IPS-11a (cell line): ENCODE measurements at regions not wholly inside any gene's neighbourhood (a gene's known extent, or its start where the extent isn't known, plus 50 kb on each side); places are given as distances from the start of the nearest gene placed in this dataset.

Experiments
- H3K4me3 ChIP-seq: one replicate; pipeline ENCODE4 v1.5.1; 2013; ENCODE audit warnings: low read depth, low read length, control low read depth

GRCh38 chr17:72439893-72440502 is 319.2 kb downstream of the SOX9 start:
- no peak overlapping the region for H3K4me3 ChIP-seq

DNA sequence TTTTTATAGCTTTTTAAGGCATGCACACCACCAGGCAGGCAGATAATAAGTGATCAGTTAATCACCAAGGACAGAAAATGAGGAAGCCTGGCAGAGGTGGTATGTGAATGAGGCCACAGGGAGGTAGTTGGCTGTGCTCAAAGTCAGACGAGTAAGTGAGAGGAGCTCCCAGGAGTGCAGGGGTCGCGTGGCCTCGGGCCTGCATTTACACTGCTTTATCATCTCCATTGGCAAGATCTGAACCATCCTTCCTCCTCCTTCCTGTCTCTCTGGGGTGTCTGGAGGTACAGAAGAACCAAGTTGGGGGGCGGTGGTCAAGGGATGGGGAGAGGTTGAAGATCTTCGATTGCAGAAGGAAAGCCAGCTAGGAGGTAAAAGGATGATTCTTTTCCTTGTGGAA is 320.1 kb downstream of the SOX9 start:
- H3K4me3 ChIP-seq: no peak overlapping the region

GRCh38 chr17:72441909-72442308 is 321.1 kb downstream of the SOX9 start:
- no peak overlapping the region for H3K4me3 ChIP-seq

GRCh38 chr17:72444517-72445054 is 323.8 kb downstream of the SOX9 start:
- no peak overlapping the region for H3K4me3 ChIP-seq

DNA sequence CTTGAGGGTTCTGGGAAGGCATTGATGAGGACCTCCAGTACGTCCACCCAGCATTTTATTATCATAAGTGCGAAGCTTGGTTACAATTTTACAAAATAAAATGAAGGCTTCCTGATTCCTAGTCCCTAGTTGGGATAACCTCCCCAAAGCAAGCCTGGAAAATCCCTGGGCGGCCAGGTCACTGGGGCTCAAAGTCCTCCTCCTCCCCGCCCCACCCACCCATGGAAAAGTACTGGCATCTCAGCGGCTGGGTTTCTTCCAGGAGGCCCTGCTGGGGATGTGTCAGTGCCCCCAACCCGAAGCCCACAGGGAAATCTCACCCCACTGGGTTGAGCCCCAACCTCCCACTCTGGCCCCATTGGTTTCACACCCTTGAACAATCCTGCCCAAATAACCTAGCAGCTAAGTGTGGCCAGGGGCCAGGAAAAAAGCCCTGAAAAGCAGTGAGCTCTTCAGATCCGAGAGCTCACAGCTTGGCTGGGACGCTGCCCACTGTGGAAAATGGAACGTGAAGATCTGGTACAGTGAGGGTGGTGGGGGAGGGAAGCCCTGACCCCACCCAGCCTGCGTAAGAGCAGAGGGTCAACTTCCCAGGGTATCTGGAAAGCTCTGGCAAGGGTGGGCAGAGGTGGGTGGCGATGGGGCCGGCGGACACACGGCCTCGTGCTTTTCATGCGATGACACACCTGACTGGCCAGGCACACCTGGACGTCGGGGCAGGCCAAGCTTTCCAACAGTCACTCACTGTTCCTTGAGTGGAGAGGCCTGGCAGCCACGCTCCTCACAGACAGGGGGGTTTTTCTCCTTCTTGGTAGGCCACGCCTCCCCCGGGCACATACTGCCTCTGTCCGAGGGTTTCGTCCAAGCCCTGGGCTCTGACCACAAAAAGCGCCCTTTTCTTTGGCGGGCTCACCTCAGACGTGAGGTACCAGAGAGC is 324.5 kb downstream of the SOX9 start:
- H3K4me3 ChIP-seq: no peak overlapping the region

DNA sequence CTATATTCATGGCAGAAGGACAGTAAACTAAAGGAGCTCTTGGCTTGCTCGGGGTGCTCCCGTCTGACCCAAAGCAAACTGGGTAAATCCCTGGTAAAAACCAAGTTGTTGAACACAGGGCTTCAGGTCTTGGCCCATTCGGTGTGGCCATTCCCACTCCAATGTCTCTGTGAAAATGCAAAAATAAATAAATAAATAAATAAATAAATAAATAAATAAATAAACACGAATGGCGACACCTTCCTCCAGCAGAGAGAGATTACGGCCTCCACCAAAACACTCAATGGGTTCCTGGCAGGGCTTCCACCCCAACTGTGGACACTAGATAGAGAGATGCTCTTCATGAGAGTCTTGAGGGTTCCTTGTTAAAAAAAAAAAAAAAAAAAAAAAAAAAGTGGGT is 325.3 kb downstream of the SOX9 start:
- H3K4me3 ChIP-seq: no peak overlapping the region

DNA sequence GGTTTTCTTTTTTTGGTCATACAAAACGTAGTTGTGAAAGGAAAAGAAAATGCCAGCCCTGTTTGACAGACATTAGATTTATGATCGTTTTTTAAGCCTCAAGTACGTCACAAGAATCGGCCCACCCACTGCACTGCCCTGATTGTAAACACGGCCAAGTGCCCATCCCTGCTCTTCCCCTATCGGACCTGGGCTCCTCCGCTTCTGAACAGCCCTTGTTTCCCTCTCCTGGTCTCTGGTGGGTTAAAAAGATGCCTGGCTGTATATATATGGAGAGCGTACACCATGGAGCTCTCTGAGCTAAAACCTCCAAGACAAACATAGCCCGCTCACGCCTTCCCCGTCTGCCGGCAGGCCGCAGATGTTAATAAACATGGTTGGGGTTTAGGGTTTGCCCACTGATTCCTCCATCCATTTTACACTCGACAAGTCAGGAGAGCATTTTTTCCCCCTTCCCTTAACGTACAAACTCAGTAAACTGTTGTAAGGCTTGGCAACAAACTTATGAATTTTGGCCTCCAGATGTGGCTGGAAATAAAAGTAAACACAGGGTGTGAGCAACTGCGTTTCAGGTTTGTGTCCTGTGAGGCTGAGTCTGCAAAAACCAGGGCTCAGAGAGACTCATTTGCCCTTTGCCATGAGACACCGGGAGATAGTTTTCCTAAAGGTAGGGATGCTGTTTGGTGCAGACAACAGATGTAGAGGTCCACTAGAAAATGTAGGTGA is 325.9 kb downstream of the SOX9 start:
- H3K4me3 ChIP-seq: no peak overlapping the region

- H3K4me3 ChIP-seq: no peak overlapping the region
Observed at GRCh38 chr17:72447251-72447640, 326.4 kb downstream of the SOX9 start.

- no peak overlapping the region for H3K4me3 ChIP-seq
Observed at GRCh38 chr17:72448019-72448418, 327.2 kb downstream of the SOX9 start.

- no peak overlapping the region for H3K4me3 ChIP-seq
Observed at GRCh38 chr17:72452286-72453173, 331.7 kb downstream of the SOX9 start.

- H3K4me3 ChIP-seq: no peak overlapping the region
Observed at GRCh38 chr17:72454342-72454741, 333.5 kb downstream of the SOX9 start.

DNA sequence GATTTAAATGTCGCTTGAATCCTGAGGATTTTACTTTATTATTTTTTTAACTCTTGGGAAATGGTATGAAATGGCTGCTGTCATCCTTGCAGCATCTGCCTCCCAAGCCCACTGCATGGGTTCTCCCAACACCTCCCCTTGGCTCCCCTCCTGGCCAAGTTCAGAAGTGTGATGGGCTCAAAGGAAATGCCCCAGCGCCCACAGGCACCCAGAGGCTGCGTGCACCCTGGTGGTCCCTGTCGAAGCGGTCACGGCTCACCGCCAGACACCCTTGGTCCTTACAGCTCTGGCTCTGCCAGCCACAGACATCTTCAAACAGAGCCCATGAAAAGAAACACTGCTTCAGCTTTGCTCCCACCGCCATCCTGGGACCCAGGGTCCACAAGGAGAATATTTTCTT is 334.7 kb downstream of the SOX9 start:
- no peak overlapping the region for H3K4me3 ChIP-seq

- no peak overlapping the region for H3K4me3 ChIP-seq
Observed at GRCh38 chr17:72456075-72456474, 335.3 kb downstream of the SOX9 start.

DNA sequence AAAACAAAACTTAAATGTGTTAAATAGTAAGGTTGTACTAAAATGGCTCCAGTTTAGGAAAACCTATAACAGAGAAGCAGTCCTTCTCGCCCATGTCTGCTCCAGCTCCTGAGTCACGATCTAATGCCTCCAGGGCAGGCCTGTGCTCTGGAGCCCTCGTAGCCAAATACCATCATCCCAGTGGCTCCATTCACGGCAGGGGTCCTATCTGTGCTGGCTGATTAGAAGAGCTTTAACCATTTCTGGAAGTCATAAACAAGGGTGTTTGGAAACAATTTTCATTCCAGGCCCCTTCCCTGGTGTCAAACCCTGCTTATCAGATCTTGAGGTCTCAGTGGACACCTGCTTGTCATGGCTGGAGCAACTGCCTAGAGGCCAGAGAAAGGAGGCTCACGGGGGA is 336.9 kb downstream of the SOX9 start:
- H3K4me3 ChIP-seq: no peak overlapping the region

GRCh38 chr17:72458301-72458700 is 337.5 kb downstream of the SOX9 start:
- H3K4me3 ChIP-seq: no peak overlapping the region

GRCh38 chr17:72460711-72461110 is 339.9 kb downstream of the SOX9 start:
- H3K4me3 ChIP-seq: no peak overlapping the region

DNA sequence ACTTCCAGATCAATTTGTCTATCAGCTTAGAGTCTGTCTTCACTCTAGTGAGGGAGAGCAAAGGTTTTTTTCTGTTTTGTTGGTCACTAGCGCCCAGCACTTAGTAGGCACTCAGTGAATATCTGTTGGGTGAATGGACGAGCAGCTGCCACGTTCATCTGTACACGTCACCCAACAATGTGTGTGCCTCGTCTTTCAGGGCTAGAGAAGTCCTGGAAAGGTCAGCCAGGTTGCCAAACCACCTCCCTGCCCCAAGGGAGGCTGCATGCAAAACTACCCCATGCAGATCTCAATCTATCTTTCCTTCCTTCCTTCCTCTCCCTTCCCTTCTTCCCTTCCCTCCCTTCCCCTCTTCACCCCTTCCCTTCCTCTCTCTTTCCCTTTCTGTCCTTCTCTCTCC is 340.9 kb downstream of the SOX9 start:
- H3K4me3 ChIP-seq: no peak overlapping the region

DNA sequence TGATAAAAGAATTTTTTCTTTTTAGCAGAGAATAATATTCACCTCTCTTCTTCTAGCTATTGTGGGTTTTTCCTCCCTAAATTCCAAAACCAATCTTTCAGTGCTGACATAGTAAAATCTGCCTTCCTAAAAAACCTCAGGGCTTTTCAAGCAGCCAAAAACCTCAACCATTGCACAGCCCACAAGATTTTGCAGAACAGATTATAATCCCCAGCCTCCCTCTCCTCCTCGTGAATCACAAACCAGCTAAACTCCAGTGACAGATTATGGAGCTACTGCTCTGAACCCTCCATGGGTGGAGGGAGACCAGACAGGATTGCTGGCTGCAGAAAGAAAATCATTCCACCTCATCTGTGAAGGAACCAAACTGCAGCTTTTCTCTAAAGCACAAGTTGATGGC is 341.6 kb downstream of the SOX9 start:
- no peak overlapping the region for H3K4me3 ChIP-seq

DNA sequence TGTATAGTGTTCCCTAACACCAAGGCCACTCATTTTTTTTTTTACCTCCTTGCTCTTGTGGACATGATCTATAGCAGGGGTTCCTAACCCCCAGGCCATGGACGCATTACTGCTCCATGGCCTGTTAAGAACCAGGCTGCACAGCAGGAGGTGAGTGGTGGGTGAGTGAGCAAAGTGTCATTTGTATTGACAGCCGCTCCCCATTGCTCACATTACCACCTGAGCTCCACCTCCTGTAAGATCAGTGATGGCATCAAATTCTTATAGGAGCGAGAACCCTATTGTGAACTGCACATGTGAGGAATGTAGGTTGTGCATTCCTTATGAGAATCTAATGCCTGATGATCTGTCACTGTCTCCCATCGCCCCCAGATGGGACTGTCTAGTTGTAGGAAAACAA is 342.0 kb downstream of the SOX9 start:
- H3K4me3 ChIP-seq: no peak overlapping the region

DNA sequence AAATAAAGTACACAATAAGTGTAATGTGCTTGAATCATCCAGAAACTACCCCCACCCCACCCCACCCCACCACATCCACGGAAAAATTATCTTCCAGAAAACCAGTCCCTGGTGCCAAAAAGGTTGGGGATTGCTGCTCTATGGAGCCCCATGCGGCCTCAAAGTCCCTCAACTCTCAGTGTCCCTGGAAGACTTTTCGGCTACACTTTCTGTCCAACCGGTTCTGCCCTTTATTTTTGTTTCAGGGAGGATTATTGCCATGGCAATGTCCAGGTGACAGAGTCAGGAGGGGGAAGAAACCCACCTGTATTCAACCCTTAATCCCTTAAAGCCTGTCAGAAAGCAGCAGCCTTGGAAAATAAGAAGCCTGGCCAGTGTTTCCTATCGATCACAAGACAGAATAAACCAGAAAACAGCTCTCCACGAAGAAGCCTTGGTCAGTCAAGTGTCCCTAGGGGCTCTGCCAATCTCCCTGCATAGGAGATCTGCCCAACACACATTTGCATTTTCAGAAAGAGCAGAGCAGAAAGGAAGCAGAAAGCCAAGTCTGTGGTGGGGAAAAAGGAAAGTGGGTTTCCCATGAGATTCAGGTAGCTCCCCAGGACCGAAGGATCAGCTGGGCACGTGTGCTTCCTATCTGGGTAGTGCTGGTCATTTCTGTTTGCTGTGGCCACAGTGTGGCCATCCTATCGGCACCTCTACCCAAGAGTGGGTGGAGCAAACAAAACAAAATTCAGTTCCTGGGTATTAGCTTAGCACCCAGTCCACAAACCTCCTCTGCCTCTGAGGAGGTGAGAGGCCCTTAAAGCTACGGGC is 342.7 kb downstream of the SOX9 start:
- H3K4me3 ChIP-seq: no peak overlapping the region
